ENCODE measurements at regions not wholly inside any gene's neighbourhood (a gene's known extent, or its start where the extent isn't known, plus 50 kb on each side); places are given as distances from the start of the nearest gene placed in this dataset.

- TF ChIP-seq YY1 (IDR thresholded peaks at IDR 0.05; ENCODE audit: low read depth) = no peak
These were observed 746.7 kb upstream of the TBX3 start for GRCh38 chr12:115430636-115431035.

GRCh38 chr12:115426732-115427131 lies 742.8 kb upstream of the TBX3 start:
- TF ChIP-seq FOXM1 (IDR thresholded peaks at IDR 0.05; ENCODE audit: borderline replicate concordance, low read depth) (no peak), USF1 (IDR thresholded peaks at IDR 0.05) (no peak), EP300 (IDR thresholded peaks at IDR 0.05; ENCODE audit: borderline replicate concordance) (no peak), MAX (IDR thresholded peaks at IDR 0.05) (no peak), TAF1 (IDR thresholded peaks at IDR 0.05; ENCODE audit: low read depth) (no peak), YY1 (IDR thresholded peaks at IDR 0.05; ENCODE audit: low read depth) (no peak), TCF12 (IDR thresholded peaks at IDR 0.05; ENCODE audit: low read depth) (no peak), EGR1 (IDR thresholded peaks at IDR 0.05) (no peak), ZBTB7A (IDR thresholded peaks at IDR 0.05; ENCODE audit: low read depth) (no peak), NFIC (IDR thresholded peaks at IDR 0.05) (no peak), CREB1 (IDR thresholded peaks at IDR 0.05; ENCODE audit: low read depth) (no peak), REST (IDR thresholded peaks at IDR 0.05; ENCODE audit: low read depth) (no peak), RAD21 (IDR thresholded peaks at IDR 0.05; ENCODE audit: low read depth) (no peak), CEBPB (IDR thresholded peaks at IDR 0.05) (no peak), TEAD4 (IDR thresholded peaks at IDR 0.05) (no peak)

GRCh38 chr12:115424003-115424402 lies 740.0 kb upstream of the TBX3 start:
- TF ChIP-seq RAD21 (IDR thresholded peaks at IDR 0.05; ENCODE audit: low read depth) (no peak), MAX (IDR thresholded peaks at IDR 0.05) (no peak), YY1 (IDR thresholded peaks at IDR 0.05; ENCODE audit: low read depth) (no peak), FOXM1 (IDR thresholded peaks at IDR 0.05; ENCODE audit: borderline replicate concordance, low read depth) (no peak), NFIC (IDR thresholded peaks at IDR 0.05) (no peak), USF1 (IDR thresholded peaks at IDR 0.05) (no peak), EP300 (IDR thresholded peaks at IDR 0.05; ENCODE audit: borderline replicate concordance) (no peak), CEBPB (IDR thresholded peaks at IDR 0.05) (no peak), EGR1 (IDR thresholded peaks at IDR 0.05) (no peak), CREB1 (IDR thresholded peaks at IDR 0.05; ENCODE audit: low read depth) (no peak), REST (IDR thresholded peaks at IDR 0.05; ENCODE audit: low read depth) (no peak), ZBTB7A (IDR thresholded peaks at IDR 0.05; ENCODE audit: low read depth) (no peak), TEAD4 (IDR thresholded peaks at IDR 0.05) (no peak)

GRCh38 chr12:115423546-115423987 lies 739.6 kb upstream of the TBX3 start:
- TF ChIP-seq TEAD4 (IDR thresholded peaks at IDR 0.05) = no peak
- no peak for TF ChIP-seq REST (IDR thresholded peaks at IDR 0.05; ENCODE audit: low read depth)
- no peak for TF ChIP-seq FOXM1 (IDR thresholded peaks at IDR 0.05; ENCODE audit: borderline replicate concordance, low read depth)

- TF ChIP-seq MAX (IDR thresholded peaks at IDR 0.05) (no peak), CREB1 (IDR thresholded peaks at IDR 0.05; ENCODE audit: low read depth) (no peak), NFIC (IDR thresholded peaks at IDR 0.05) (no peak), FOXM1 (IDR thresholded peaks at IDR 0.05; ENCODE audit: borderline replicate concordance, low read depth) (no peak), EGR1 (IDR thresholded peaks at IDR 0.05) (no peak), TEAD4 (IDR thresholded peaks at IDR 0.05) (no peak), REST (IDR thresholded peaks at IDR 0.05; ENCODE audit: low read depth) (no peak), RAD21 (IDR thresholded peaks at IDR 0.05; ENCODE audit: low read depth) (no peak), ZBTB7A (IDR thresholded peaks at IDR 0.05; ENCODE audit: low read depth) (no peak), TCF12 (IDR thresholded peaks at IDR 0.05; ENCODE audit: low read depth) (no peak), YY1 (IDR thresholded peaks at IDR 0.05; ENCODE audit: low read depth) (no peak), EP300 (IDR thresholded peaks at IDR 0.05; ENCODE audit: borderline replicate concordance) (no peak), USF1 (IDR thresholded peaks at IDR 0.05) (no peak), TAF1 (IDR thresholded peaks at IDR 0.05; ENCODE audit: low read depth) (no peak), CEBPB (IDR thresholded peaks at IDR 0.05) (no peak)
These were observed 739.0 kb upstream of the TBX3 start for GRCh38 chr12:115422845-115423545.
